Neuronal stem cell (in vitro differentiated cells): ENCODE measurements at regions not wholly inside any gene's neighbourhood (a gene's known extent, or its start where the extent isn't known, plus 50 kb on each side); places are given as distances from the start of the nearest gene placed in this dataset.

ENCODE experiments used
- DNase-seq: peaks from one replicate; pipeline ENCODE4 v3.0.0-alpha.2; 2013; ENCODE audit warnings: low spot score
- H2AFZ ChIP-seq: one replicate; pipeline ENCODE4 v1.6.1; 2013; ENCODE audit warnings: mild to moderate bottlenecking, low read length, inconsistent platforms
- H2AK5ac ChIP-seq: 2 replicates; pipeline ENCODE4 v1.6.1; 2013; ENCODE audit warnings: low read depth, mild to moderate bottlenecking, inconsistent platforms, low read length, moderate library complexity, mixed read lengths
- H2BK120ac ChIP-seq: 2 replicates; pipeline ENCODE4 v1.6.1; 2013; ENCODE audit warnings: low read depth, mild to moderate bottlenecking, inconsistent platforms, low read length, moderate library complexity, mixed read lengths
- H2BK12ac ChIP-seq: one replicate; pipeline ENCODE4 v1.6.1; 2013; ENCODE audit warnings: low read length, inconsistent platforms
- H2BK15ac ChIP-seq: 2 replicates; pipeline ENCODE4 v1.6.1; 2013; ENCODE audit warnings: mild to moderate bottlenecking, low read length, inconsistent platforms, mixed read lengths
- H2BK5ac ChIP-seq: one replicate; pipeline ENCODE4 v1.6.1; 2013; ENCODE audit warnings: inconsistent platforms, mild to moderate bottlenecking, low read length, moderate library complexity
- H3K14ac ChIP-seq: one replicate; pipeline ENCODE4 v1.6.1; 2013; ENCODE audit warnings: low read length, inconsistent platforms
- H3K18ac ChIP-seq: 2 replicates; pipeline ENCODE4 v1.6.1; 2013; ENCODE audit warnings: low read length, inconsistent platforms
- H3K23ac ChIP-seq: 2 replicates; pipeline ENCODE4 v1.6.1; 2013; ENCODE audit warnings: low read depth, mild to moderate bottlenecking, mixed read lengths, low read length, inconsistent platforms; ENCODE audit not compliant: poor library complexity
- H3K27ac ChIP-seq: replicated peaks from 3 replicates; pipeline ENCODE4 v1.5.1; 2013; ENCODE audit warnings: low read length, inconsistent platforms
- H3K27me3 ChIP-seq, 3 experiments: 2 replicates each; pipeline ENCODE4 v1.6.1; 2013; ENCODE audit warnings: low read length in 3 of 3, mild to moderate bottlenecking in 2 of 3, inconsistent platforms in 1 of 3, low read depth in 1 of 3, mixed read lengths in 1 of 3, moderate library complexity in 1 of 3; ENCODE audit not compliant: control insufficient read depth in 3 of 3, insufficient read depth in 3 of 3
- H3K36me3 ChIP-seq, 2 donors: replicated peaks in 1 of 2; 2 replicates each; pipeline ENCODE4 v1.6.1; 2013; ENCODE audit warnings: low read length in 2 of 2; ENCODE audit not compliant: control insufficient read depth in 2 of 2, insufficient read depth in 2 of 2
- H3K4ac ChIP-seq: 2 replicates; pipeline ENCODE4 v1.6.1; 2013; ENCODE audit warnings: inconsistent platforms, mild to moderate bottlenecking, low read length, moderate library complexity
- H3K4me1 ChIP-seq, 2 donors: 1 replicate in 1 of 2; 2 replicates in 1 of 2; pipeline ENCODE4 v1.6.1; 2013; ENCODE audit warnings: low read length in 2 of 2, low read depth in 1 of 2; ENCODE audit not compliant: control insufficient read depth in 2 of 2, insufficient read depth in 1 of 2
- H3K4me2 ChIP-seq: one replicate; pipeline ENCODE4 v1.6.1; 2013; ENCODE audit warnings: mild to moderate bottlenecking, low read length, inconsistent platforms; ENCODE audit not compliant: insufficient read depth, poor library complexity, severe bottlenecking
- H3K4me3 ChIP-seq, 2 donors: 2 replicates each; pipeline ENCODE4 v1.5.1; 2013; ENCODE audit warnings: low read length in 2 of 2, mild to moderate bottlenecking in 2 of 2, inconsistent platforms in 1 of 2, moderate library complexity in 1 of 2
- H3K79me1 ChIP-seq: one replicate; pipeline ENCODE4 v1.6.1; 2013; ENCODE audit warnings: low read depth, mild to moderate bottlenecking, inconsistent platforms, low read length, moderate library complexity
- H3K9ac ChIP-seq: one replicate; pipeline ENCODE4 v1.6.1; 2013; ENCODE audit warnings: mild to moderate bottlenecking, low read depth, low read length, inconsistent platforms; ENCODE audit not compliant: poor library complexity
- H3K9me3 ChIP-seq, 2 donors: replicated peaks in 1 of 2; 2 replicates each; pipeline versions ENCODE3 to v1.6.1; 2013; ENCODE audit warnings: low read length in 2 of 2, mild to moderate bottlenecking in 2 of 2, inconsistent platforms in 1 of 2, low read depth in 1 of 2, mixed read lengths in 1 of 2, moderate library complexity in 1 of 2; ENCODE audit not compliant: control insufficient read depth in 2 of 2, insufficient read depth in 1 of 2
- H4K8ac ChIP-seq: one replicate; pipeline ENCODE4 v1.6.1; 2013; ENCODE audit warnings: low read depth, mild to moderate bottlenecking, inconsistent platforms, low read length, moderate library complexity
- H4K91ac ChIP-seq: one replicate; pipeline ENCODE4 v1.6.1; 2013; ENCODE audit warnings: low read length, low read depth, mild to moderate bottlenecking, inconsistent platforms; ENCODE audit not compliant: poor library complexity
- WGBS, 2 donors: extraction: QIAGEN DNeasy Blood & Tissue Kit; methylation state at CpG; one replicate each; pipeline ENCODE4 v1.1.7; 2013; ENCODE audit warnings: missing lambda C conversion rate in 2 of 2, mixed read lengths in 1 of 2; ENCODE audit not compliant: insufficient read length in 2 of 2, insufficient replicate concordance in 1 of 2; ENCODE audit errors: extremely low coverage in 2 of 2; 5-methylcytosine and 5-hydroxymethylcytosine counted together

DNA sequence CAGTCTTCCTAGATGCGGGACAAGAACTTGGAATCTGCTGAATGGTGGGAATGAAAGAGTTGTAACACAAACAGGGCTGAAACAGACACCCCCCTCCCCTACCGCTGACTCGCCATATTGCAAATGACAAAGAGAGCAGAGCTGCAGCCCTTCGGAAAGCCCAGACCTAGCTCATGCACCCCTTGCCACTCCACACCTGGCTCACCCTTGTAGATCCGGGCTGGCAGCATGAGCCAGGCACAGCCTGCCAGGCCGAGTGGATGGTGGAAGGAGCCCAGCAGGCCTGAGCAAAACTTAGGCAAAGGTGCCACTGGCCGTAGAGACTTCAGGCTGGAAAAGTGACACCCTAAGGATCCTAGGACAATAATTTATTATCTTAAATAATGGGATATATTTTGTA, 237.4 kb upstream of the SEMA3D start:
- Histone ChIP-seq H2AK5ac (no peak overlapping the region), H3K79me1 (no peaks in the 10 kb centered on the region)
- no peak for DNase-seq

DNA sequence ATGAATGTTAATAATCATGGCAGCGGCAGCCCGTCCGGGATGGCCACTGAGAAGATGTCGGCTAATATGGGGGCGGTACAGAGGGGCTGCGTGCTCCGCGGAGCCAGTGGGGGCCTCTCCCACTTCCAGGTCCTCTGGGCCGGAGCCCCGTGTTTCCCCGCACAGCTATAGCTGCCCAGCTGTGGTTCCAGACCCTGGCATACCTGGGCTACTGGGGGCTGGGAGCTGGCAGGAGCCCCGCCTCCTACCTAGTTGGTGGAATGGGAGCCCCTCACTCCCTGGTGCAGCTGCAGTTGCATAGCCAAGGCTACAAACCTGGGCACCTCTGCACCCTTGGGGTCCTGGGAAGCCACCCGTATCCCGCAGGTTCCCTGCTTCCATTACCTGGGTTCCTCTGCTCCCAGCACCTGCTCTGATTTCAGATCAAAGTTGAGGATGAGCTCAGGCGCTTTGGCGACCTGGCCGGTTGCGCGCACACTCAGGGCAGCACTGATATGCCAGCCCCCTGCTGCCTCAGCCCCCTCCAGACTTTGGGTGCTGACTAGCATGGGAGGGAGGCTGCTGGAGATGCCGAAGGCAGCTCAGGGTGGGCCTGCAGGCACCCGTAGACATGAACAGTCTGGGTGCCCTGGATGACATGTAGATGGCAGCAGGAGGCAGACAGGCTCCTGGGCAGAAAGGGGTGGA, 236.5 kb upstream of the SEMA3D start:
- H2AK5ac ChIP-seq: no peak overlapping the region
- H4K8ac ChIP-seq: peak overlapping the region; percentile 29
- H3K9me3 ChIP-seq: peaks cover 0 to 14% of the 10 kb centered on the region in 2 donors
- H3K79me1 ChIP-seq: no peaks in the 10 kb centered on the region
- no peak overlapping the region for H4K91ac ChIP-seq
- no peak overlapping the region for H3K4me2 ChIP-seq
- no peak overlapping the region for H2BK120ac ChIP-seq
- DNase-seq: no peak
- H3K23ac ChIP-seq: no peak overlapping the region
- no peaks in the 10 kb centered on the region for H3K36me3 ChIP-seq
- H3K14ac ChIP-seq: no peak overlapping the region
- H3K18ac ChIP-seq: peak overlapping the region; percentile 27
- no CpG with 5 or more reads among the region's 21 CpGs for WGBS, 2 donors
- no peak overlapping the region for H2BK15ac ChIP-seq
- H3K4me1 ChIP-seq: peaks cover 0 to 7% of the 10 kb centered on the region in 2 donors
- no peaks in the 10 kb centered on the region for H3K27me3 ChIP-seq
- H2BK12ac ChIP-seq: no peak overlapping the region
- no peak overlapping the region for H3K4ac ChIP-seq
- no peak overlapping the region for H2BK5ac ChIP-seq
- H2AFZ ChIP-seq: no peak overlapping the region
- H3K4me3 ChIP-seq: peak overlapping the region in 1 of 2 donors; percentile 15
- H3K9ac ChIP-seq: no peak overlapping the region
- H3K27ac ChIP-seq: no peak overlapping the region

More for the DNA sequence above, 237.4 kb upstream of the SEMA3D start:
- Histone ChIP-seq H3K4me1 (peaks cover 0 to 7% of the 10 kb centered on the region in 2 donors), H2BK120ac (no peak overlapping the region), H3K14ac (no peak overlapping the region), H3K27me3 (no peaks in the 10 kb centered on the region), H3K18ac (no peak overlapping the region), H4K8ac (no peak overlapping the region), H3K23ac (no peak overlapping the region), H3K4me3 (no peak overlapping the region), H4K91ac (no peak overlapping the region), H2BK12ac (no peak overlapping the region), H3K36me3 (no peaks in the 10 kb centered on the region), H3K9me3 (peaks cover 0 to 14% of the 10 kb centered on the region in 2 donors), H3K4ac (no peak overlapping the region), H3K4me2 (no peak overlapping the region), H2BK5ac (no peak overlapping the region), H3K9ac (no peak overlapping the region), H2AFZ (peak overlapping the region; percentile 60), H3K27ac (no peak overlapping the region), H2BK15ac (no peak overlapping the region)
- WGBS, 2 donors: no CpG with 5 or more reads among the region's 7 CpGs

DNA sequence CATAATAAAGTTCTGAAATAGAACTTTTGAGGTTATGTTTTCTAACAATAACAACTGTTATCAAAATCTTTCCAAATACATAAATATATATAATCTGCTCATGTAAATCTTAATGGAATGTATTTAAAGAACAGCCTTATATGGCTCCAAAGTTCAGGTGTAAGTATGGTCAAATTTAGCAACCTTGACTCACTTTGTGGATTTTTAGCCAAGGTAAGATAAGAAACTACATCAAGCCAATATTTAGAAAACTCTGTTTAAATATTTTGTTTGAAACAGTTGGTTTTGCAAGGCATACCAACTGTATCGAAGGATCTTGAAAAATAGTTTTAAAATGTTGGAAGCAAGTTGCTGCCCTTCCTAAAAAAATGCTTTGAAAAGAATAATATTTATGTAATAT, 228.9 kb upstream of the SEMA3D start:
- no peak overlapping the region for H3K4me2 ChIP-seq
- H3K4ac ChIP-seq: no peak overlapping the region
- no CpG with 5 or more reads among the region's 1 CpG for WGBS, 2 donors
- no peaks in the 10 kb centered on the region for H3K9me3 ChIP-seq
- no peak overlapping the region for H3K9ac ChIP-seq
- H2AFZ ChIP-seq: no peak overlapping the region
- H2BK15ac ChIP-seq: no peak overlapping the region
- no peak overlapping the region for H3K27ac ChIP-seq
- H3K79me1 ChIP-seq: no peaks in the 10 kb centered on the region
- H3K27me3 ChIP-seq: no peaks in the 10 kb centered on the region
- H3K4me3 ChIP-seq: no peak overlapping the region
- H3K36me3 ChIP-seq: no peaks in the 10 kb centered on the region
- no peak for DNase-seq
- H4K8ac ChIP-seq: no peak overlapping the region
- no peak overlapping the region for H2BK12ac ChIP-seq
- H2BK5ac ChIP-seq: no peak overlapping the region
- no peak overlapping the region for H3K18ac ChIP-seq
- no peak overlapping the region for H2AK5ac ChIP-seq
- no peak overlapping the region for H3K14ac ChIP-seq
- no peak overlapping the region for H3K23ac ChIP-seq
- no peak overlapping the region for H2BK120ac ChIP-seq
- no peak overlapping the region for H4K91ac ChIP-seq
- H3K4me1 ChIP-seq: no peaks in the 10 kb centered on the region

DNA sequence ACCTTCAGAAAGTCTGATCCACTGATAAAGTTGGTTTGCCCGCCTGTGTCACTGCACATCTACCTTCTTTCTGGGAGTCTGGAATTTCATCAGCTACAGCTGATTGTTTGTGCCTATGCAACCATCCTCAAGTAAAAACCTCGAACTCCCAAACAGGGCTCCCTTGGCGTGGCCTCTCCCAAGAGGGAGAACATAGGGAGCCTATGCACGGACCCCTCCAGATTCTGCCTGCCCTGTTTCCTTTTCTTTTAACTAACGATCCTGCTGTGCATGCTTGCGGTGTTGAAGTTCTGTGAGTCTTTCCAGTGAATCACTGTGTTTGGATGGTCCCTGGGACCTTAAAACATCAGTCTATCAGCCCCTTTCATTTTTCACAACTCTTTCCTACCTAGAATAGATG, 226.9 kb upstream of the SEMA3D start:
- Histone ChIP-seq H2AFZ (peak overlapping the region; percentile 72), H2BK120ac (no peak overlapping the region), H4K8ac (no peak overlapping the region), H2BK5ac (no peak overlapping the region), H2BK12ac (no peak overlapping the region), H3K4me1 (no peaks in the 10 kb centered on the region), H3K27me3 (no peaks in the 10 kb centered on the region), H3K9ac (no peak overlapping the region), H3K36me3 (no peaks in the 10 kb centered on the region), H3K4ac (no peak overlapping the region), H3K9me3 (no peaks in the 10 kb centered on the region), H3K4me3 (no peak overlapping the region), H3K4me2 (no peak overlapping the region), H3K27ac (no peak overlapping the region), H3K18ac (no peak overlapping the region), H4K91ac (no peak overlapping the region), H3K23ac (no peak overlapping the region), H3K79me1 (no peaks in the 10 kb centered on the region), H2BK15ac (no peak overlapping the region), H2AK5ac (no peak overlapping the region), H3K14ac (no peak overlapping the region)
- no CpG with 5 or more reads among the region's 6 CpGs for WGBS, 2 donors
- DNase-seq: no peak
